HT-29 (cell line): ENCODE measurements at regions not wholly inside any gene's neighbourhood (a gene's known extent, or its start where the extent isn't known, plus 50 kb on each side); places are given as distances from the start of the nearest gene placed in this dataset.
"Not testable (repeated sequence)": the region's sequence is repeated elsewhere in the genome, so short reads cannot be mapped to it uniquely, and the experiment has no call there.

Experiments used
- DNase-seq: peaks from one replicate; pipeline ENCODE4 v3.0.0-alpha.2; 2015; ENCODE audit warnings: low spot score

GRCh38 chr1:177646757-177647730 is 322.8 kb downstream of the SEC16B start:
- DNase-seq, result no peak

DNA sequence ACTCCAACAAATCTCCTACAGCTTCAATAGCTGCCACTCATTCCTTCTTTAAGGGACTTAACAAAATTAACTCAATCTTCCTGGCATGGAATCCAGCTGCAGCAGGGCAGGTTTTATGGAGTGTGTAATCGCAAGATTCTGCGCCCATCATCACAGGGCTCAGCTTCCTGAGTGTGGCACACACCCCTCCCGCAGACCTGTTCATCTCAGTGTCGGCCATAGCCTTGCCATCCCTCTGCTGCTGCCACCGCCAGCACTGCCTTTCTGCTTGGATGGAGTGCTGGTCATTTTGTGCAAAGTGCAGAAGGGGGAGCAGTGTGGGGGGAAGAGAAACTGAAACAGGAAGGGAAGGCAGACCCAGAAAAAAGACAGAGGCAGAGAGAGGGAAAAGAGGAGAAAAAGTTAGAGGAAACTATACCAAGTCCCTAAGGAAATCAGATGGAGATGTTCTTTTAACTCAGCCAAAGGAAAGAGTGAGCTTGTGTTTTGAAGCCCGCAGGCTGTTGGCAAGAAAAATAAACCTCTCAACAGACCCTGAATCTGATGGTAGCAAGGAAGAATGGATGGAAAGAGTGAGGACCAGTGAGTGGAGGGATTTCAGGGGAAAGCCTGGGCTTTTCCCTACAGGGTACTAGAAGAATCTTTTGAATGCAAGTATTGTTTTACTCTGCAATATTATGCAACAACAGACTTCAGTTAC is 324.2 kb downstream of the SEC16B start:
- no peak for DNase-seq

DNA sequence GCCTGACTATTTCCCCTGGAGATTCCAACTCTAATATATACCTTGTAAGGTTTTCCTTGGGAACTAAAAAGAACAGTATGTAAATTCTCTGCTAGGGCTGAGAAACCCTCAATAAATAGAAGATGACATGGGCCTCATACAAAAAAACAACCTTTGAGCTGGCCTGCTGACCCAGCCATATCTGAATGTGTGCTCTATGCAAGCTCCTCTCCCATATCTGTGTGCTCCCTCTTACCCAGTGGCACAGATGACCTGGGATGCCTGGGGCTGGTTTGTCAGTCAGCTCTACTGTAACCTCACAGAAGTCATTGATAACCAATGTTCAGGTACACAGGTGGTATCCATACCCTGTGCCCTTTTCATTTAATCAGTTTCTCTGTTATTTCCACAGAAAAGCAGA is 329.2 kb downstream of the SEC16B start:
- DNase-seq, result no peak

- not testable (repeated sequence) for DNase-seq
Observed at GRCh38 chr1:177634151-177634550, 335.7 kb downstream of the SEC16B start.

DNA sequence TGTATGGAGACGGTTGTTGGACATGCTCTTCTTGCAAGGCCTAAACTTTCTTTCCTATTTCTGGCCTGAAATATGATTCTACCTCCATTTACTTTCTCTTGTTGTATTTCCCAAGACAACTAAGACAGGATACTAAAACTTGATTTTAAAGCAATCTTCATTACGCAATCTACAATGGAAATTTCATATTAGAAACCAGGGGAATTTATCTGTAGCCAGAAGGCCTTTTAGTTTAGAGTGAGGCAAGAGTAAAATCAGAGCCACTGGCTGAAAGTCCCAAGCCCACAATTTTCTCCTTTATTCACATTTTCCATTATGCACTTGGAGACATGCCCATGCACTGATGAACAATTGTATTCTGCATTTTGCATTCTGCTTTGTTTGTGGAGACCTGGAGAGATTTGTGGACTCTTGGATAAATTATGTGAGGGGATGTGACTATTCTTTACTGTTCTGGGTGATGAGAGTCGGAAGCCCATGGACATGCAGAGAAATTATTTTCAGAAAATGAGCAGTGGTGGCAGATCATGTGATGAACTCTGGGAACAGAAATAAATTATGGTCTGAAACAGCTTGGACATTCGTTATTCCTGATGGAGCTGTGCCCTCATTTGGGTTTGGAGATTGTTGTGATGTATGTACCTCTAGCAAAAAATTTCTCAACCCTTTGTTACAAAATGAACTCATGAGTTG is 336.8 kb downstream of the SEC16B start:
- DNase-seq, result no peak

GRCh38 chr1:177631770-177632169 is 338.1 kb downstream of the SEC16B start:
- no peak for DNase-seq

DNA sequence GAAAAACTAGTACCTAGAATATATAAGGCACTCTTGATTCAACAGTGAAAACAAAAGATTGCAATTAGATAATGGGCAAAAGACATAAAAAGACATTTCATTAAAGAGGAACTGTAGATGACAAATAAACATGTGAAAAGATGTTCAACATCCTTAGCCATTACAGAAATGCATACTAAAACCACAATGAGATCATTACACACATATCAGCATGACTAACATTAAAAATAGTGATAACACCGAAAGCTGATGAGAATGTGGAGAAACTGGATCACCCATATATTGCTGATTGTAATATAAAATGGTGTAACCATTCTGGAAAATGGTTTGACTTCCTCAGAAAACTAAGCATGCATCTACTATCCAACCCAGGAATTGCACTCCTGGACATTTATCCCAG is 340.3 kb downstream of the SEC16B start:
- DNase-seq, result no peak

DNA sequence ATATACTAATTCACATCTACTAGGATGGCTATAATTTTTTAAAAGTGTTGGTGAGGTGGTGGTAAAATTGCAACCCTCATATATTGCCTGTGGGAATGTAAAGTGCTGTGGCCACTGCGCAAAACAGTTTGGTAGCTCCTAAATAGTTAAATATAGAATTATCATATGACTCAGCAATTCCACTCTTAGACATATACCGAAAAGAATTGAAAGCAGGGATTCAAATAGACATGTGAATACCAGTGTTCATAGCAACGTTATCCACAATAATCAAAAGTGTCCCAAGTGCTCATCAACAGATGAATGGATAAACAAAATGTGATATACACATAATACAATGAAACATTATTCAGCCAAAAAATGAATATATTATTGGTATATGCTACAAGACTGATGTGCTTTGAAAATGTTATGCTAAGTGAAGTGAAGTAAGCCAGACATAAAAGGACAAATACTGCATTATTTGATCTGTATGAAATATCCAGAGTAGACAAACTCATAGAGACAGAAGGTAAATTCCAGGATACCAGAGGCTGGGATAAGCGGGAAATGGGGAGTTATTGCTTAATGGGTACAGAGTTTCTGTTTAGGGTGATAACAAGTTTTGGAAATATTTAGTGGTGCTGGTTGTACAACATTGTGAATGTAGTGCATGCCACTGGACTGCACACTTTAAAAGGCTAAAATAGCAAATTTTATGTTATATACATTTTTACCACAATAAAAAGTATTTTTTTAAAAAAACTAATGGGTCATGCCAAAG is 342.5 kb downstream of the SEC16B start:
- DNase-seq, result no peak

DNA sequence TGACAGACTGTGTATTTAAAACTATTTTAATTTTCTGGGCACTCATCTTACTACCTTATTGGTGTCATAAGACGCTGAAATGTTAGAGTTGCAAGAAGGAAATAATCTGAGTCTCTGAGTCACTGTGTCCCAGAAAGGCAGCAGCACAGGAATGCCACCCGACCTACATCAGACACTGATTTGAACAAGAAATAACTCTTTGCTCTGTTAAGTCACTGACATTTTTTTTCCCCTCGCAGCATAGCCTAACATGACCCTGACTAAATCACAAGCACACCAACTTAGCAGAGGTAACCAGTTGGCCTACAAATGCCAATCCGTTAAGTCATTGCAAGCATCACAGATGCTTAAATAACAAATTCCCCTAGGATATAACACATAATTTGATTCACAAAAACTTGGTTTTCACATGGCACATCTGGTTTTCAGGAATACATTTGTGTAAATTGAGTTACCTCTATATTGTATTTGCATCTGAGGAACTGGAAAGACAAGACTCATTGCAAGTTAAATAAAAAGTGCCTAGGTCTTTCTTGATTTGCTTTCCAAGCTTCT is 349.1 kb downstream of the SEC16B start:
- DNase-seq, result no peak

DNA sequence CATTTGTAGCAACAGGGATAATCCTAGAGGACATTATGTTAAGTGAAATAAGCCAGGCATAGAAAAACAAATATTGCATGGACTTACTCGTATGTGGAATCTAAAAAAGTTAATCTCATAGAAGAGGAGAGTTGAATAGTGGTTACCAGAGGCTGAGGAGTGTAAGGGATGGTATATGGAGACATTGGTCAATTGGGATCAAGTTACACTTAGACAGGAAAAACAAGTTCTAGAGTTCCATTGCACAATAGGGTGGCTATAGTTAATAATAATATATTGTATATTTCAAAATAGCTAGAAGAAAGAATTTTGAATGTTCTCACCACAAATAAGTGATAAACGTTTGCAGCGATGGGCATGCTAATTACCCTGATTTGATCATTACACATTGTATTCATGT is 354.6 kb downstream of the SEC16B start:
- peak; percentile 13 for DNase-seq

DNA sequence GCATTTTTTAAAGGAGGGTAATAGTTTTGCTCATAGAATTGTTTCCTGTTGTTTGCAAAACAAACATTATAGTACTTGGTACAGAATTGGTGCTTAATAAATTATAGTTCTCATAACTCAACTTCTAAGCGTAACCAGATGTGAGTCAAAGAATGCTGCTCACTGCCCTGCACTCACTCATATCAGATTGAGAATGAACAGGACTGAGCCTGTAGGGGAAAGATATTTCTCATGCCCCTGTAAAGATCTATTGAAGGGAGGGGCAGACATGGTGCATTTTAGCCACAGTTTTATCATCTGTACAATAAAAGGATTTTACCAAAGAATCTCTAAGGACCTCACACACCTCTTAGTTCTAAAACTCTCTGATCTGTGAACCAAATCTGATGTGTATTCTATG is 358.5 kb downstream of the SEC16B start:
- DNase-seq, result no peak

DNA sequence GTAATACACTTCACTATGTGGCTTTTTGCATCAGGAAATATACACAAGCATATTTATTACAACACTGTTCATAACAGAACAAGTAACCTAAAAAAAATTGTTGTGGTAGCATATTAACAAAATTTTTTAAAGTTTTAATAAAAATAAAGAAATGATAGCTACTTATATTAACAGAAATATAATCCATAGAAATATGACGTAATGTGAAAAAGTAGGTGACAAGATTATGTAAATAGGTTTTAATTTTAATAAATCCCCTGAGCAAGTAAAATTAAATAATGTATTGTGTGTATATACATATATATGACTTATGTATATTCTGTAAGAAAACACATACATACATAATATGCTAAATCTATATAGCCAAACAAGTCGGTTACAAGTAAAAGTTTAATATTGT is 359.9 kb downstream of the SEC16B start:
- DNase-seq, result no peak

DNA sequence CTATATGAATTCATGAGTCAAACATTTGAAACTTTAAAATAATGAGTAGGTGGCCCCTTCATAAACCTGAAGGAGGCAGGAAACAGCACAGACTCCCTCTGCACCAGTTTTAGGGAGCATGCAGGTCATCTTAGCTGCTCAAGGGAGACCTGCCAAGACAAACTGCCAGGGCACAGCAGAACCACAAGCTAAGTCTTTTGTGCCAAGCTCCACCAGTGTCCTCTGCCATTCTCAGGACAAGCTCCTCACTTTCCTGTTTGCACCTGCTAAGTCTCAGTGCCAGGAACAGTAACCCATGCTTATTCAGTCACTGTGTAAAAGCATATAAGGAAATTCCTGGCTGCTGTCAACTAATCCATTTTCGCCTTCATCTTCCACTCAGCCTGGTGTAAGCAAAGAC is 368.9 kb downstream of the SEC16B start:
- DNase-seq, result no peak

DNA sequence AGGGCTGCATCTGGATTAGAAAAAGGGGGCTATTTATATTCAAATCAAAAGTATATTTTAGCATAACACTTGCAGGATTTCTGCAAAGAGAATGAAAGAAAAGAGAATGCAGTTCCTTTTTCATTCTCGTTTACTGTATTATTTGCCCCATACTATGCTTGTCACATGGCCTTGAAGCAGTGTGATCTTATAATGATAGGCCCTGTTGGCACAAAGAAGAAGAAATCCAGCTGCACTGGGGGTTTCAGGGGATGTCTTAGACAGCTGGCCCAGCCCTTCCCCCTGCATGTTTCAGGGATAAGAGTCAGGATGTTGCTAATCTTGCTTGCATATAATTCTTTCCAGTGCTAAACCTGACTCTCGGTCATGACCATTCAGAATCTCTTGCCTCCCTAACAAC is 369.5 kb downstream of the SEC16B start:
- DNase-seq, result no peak

DNA sequence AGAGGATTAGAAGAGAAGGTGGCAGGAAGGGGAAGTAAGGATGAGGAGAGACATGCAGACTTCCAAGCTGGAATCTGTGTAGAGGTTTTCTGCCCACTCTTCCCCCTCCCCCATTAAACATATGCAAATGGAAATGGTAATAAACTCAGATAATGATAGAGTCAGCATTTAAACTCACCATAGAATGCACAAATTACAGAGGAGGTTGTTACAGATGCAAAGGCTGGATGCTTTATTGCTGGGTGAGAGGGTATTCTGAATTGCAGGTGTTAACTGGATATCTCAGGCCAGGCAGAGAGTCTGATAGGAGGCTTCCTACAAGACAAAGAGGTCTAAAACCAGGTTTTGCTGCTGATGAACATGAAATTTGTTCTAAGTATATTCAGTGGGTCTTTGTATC is 372.5 kb downstream of the SEC16B start:
- no peak for DNase-seq

- DNase-seq, result no peak
Observed at GRCh38 chr1:177596485-177596884, 373.4 kb downstream of the SEC16B start.

GRCh38 chr1:177593105-177593504 is 376.8 kb downstream of the SEC16B start:
- DNase-seq, result no peak

GRCh38 chr1:177592624-177593023 is 377.2 kb downstream of the SEC16B start:
- DNase-seq, result no peak

- no peak for DNase-seq
Observed at GRCh38 chr1:177591155-177591554, 378.7 kb downstream of the SEC16B start.

- no peak for DNase-seq
Observed at GRCh38 chr1:177589166-177589565, 380.7 kb downstream of the SEC16B start.

GRCh38 chr1:177586429-177586828 is 383.4 kb downstream of the SEC16B start:
- DNase-seq, result no peak
